K562 (cell line): ENCODE measurements at regions not wholly inside any gene's neighbourhood (a gene's known extent, or its start where the extent isn't known, plus 50 kb on each side); places are given as distances from the start of the nearest gene placed in this dataset.
A peak's percentile ranks its signal among the peaks of the same experiment; 100 is the strongest.

Experiments
- ATF3 ChIP-seq, 2 experiments: fragments of 450-650 bp in 1 of 2; sonication (generic) in 1 of 2; formaldehyde crosslinking in 1 of 2; IDR thresholded peaks in 1 of 2; conservative IDR thresholded peaks in 1 of 2; 2 replicates each; pipeline versions ENCODE4 v1.6.1 to v1.8.1; 2016 to 2023; ENCODE audit warnings: mild to moderate bottlenecking in 2 of 2, moderate library complexity in 2 of 2, inconsistent platforms in 1 of 2, missing genetic modification reagents in 1 of 2
- CCNT2 ChIP-seq: IDR thresholded peaks from 2 replicates; pipeline ENCODE4 v1.6.1; 2011; ENCODE audit warnings: borderline replicate concordance, low read depth, mild to moderate bottlenecking, moderate library complexity, mixed read lengths, low read length; ENCODE audit not compliant: insufficient read length; ENCODE audit errors: extremely low read depth
- CHD7 ChIP-seq: fragments of 200-600 bp; sonication (generic); IDR thresholded peaks from one replicate; pipeline ENCODE4 v1.6.1; 2012; ENCODE audit warnings: mild to moderate bottlenecking, low read depth, low read length, inconsistent platforms
- FOXK1 ChIP-seq: sonication (generic); formaldehyde crosslinking; IDR thresholded peaks from 2 replicates; pipeline ENCODE4 v1.8.0; 2022; ENCODE audit warnings: missing genetic modification reagents, mild to moderate bottlenecking, borderline replicate concordance
- GABPA ChIP-seq: fragments of 200-800 bp; sonication (Bioruptor generic); conservative IDR thresholded peaks from 2 replicates; pipeline ENCODE4 v1.6.1; 2016; ENCODE audit warnings: low read depth, missing genetic modification characterization, missing compliant biosample characterization
- PBX2 ChIP-seq, 2 experiments: IDR thresholded peaks in 1 of 2; conservative IDR thresholded peaks in 1 of 2; 2 replicates each; pipeline ENCODE4 v1.6.1; 2016; ENCODE audit warnings: low read depth in 2 of 2, mild to moderate bottlenecking in 1 of 2, missing compliant biosample characterization in 1 of 2, missing genetic modification characterization in 1 of 2, moderate library complexity in 1 of 2
- TAL1 ChIP-seq: fragments of 450-650 bp; IDR thresholded peaks from 2 replicates; pipeline ENCODE4 v1.6.1; 2016; ENCODE audit warnings: mild to moderate bottlenecking
- XRCC4 ChIP-seq: IDR thresholded peaks from one replicate; pipeline ENCODE4 v1.6.1; 2011; ENCODE audit not compliant: insufficient read depth, insufficient read length; ENCODE audit errors: extremely low read depth
- ZNF57 ChIP-seq: fragments of 450-650 bp; formaldehyde crosslinking; IDR thresholded peaks from 2 replicates; pipeline ENCODE4 v1.4.0; 2020; ENCODE audit warnings: mild to moderate bottlenecking, moderate library complexity
- ZSCAN29 ChIP-seq: fragments of 450-650 bp; IDR thresholded peaks from 2 replicates; pipeline ENCODE4 v1.6.1; 2017

GRCh38 chr2:42927334-42928160 is 135.2 kb upstream of the HAAO start (continued):
- TF ChIP-seq CHD7 (no peak), XRCC4 (no peak), GABPA (tag) (no peak), ZNF57 (CRISPR knock-in tag) (peak; percentile 88), ZSCAN29 (no peak), ATF3 (IDR thresholded peaks at IDR 0.05) (no peak; the same call in 1 of the 2 replicates), ATF3 (CRISPR knock-in tag; conservative IDR thresholded peaks at IDR 0.05) (no peak), PBX2 (CRISPR knock-in tag; IDR thresholded peaks at IDR 0.05; ENCODE audit: low read depth) (no peak), PBX2 (tag; conservative IDR thresholded peaks at IDR 0.05; ENCODE audit: low read depth) (peak; percentile 90), FOXK1 (no peak), CCNT2 (peak; percentile 45), TAL1 (peak; percentile 52; the same call in 1 of the 2 replicates)
